GM12878 (cell line): ENCODE measurements at regions not wholly inside any gene's neighbourhood (a gene's known extent, or its start where the extent isn't known, plus 50 kb on each side); places are given as distances from the start of the nearest gene placed in this dataset.

ENCODE experiments used
- ATAC-seq: fragments of 200-7000 bp; cut with Tn5 transposase; 3 replicates; pipeline ENCODE4 v1.9.1; 2020; ENCODE audit warnings: mild to moderate bottlenecking, moderate library complexity
- BruUV-seq: library from RNA; stranded (reverse); fragments of 400-500 nt; replicated peaks from 2 replicates; lab custom pipeline; 2021; lab: Mats Ljungman, UMichigan
- CTCF ChIA-PET: fragments of 300-600 bp; sonication (Branson Sonifier 250); formaldehyde crosslinking; extraction: SDS; loops from one replicate; lab custom pipeline; 2021; ENCODE audit warnings: inconsistent platforms; lab: Yijun Ruan, JAX
- POLR2A ChIA-PET: fragments of 350-600 bp; formaldehyde crosslinking; extraction: SDS; loops from one replicate; lab custom pipeline; 2021; ENCODE audit warnings: inconsistent platforms; lab: Charles Lee
- RAD21 ChIA-PET: fragments of 300-600 bp; sonication (Branson Sonifier 250); formaldehyde crosslinking; loops from one replicate; lab custom pipeline; 2023; ENCODE audit warnings: antibody characterized with exemption; ENCODE audit not compliant: unreplicated experiment; lab: Charles Lee
- SMC1A ChIA-PET: fragments of 300-600 bp; sonication (Branson Sonifier 250); formaldehyde crosslinking; loops from one replicate; lab custom pipeline; 2023; ENCODE audit not compliant: unreplicated experiment, uncharacterized antibody; lab: Charles Lee
- DNase-seq: peaks from one replicate; pipeline ENCODE4 v3.0.0-alpha.2; 2011; ENCODE audit warnings: low read depth, low spot score
- FAIRE-seq: peaks from 3 replicates; lab custom pipeline; 2011; peaks lifted over from hg19 to GRCh38; lab: Jason Lieb, UNC
- H2AFZ ChIP-seq: 2 replicates; pipeline ENCODE4 v1.6.0; 2011; ENCODE audit warnings: low read depth, low read length, control low read depth; ENCODE audit not compliant: control insufficient read depth
- H3K27ac ChIP-seq: 2 replicates; pipeline ENCODE4 v1.5.1; 2011; ENCODE audit warnings: control low read depth; ENCODE audit not compliant: control insufficient read depth, insufficient read depth
- H3K27me3 ChIP-seq, 2 experiments: replicated peaks in 1 of 2; 2 replicates each; pipeline versions ENCODE4 v1.6.0 to v1.6.1; 2011; ENCODE audit warnings: low read length in 1 of 2; ENCODE audit not compliant: control insufficient read depth in 2 of 2, insufficient read depth in 2 of 2
- H3K36me3 ChIP-seq, 2 experiments: 2 replicates each; pipeline ENCODE4 v1.5.1; 2011; ENCODE audit warnings: low read length in 1 of 2; ENCODE audit not compliant: control insufficient read depth in 2 of 2, insufficient read depth in 2 of 2
- H3K4me1 ChIP-seq: 2 replicates; pipeline ENCODE4 v1.6.1; 2011; ENCODE audit warnings: mild to moderate bottlenecking, low read length, moderate library complexity, mixed read lengths; ENCODE audit not compliant: control insufficient read depth, insufficient read depth
- H3K4me2 ChIP-seq: 2 replicates; pipeline ENCODE4 v1.6.0; 2011; ENCODE audit warnings: control low read depth; ENCODE audit not compliant: control insufficient read depth, insufficient read depth
- H3K4me3 ChIP-seq: fragments of 200-600 bp; sonication (generic); 2 replicates; pipeline ENCODE4 v1.5.1; 2016
- H3K79me2 ChIP-seq: 2 replicates; pipeline ENCODE4 v1.6.0; 2011; ENCODE audit warnings: low read length; ENCODE audit not compliant: control insufficient read depth, insufficient read depth
- H3K9ac ChIP-seq: 2 replicates; pipeline ENCODE4 v1.8.0; 2011; ENCODE audit warnings: low read length, control low read depth, mixed read lengths; ENCODE audit not compliant: control insufficient read depth, insufficient read depth
- H3K9me3 ChIP-seq: replicated peaks from 3 replicates; pipeline ENCODE4 v1.5.1; 2011; ENCODE audit warnings: mild to moderate bottlenecking, low read length; ENCODE audit not compliant: control insufficient read depth, insufficient read depth
- H4K20me1 ChIP-seq: 2 replicates; pipeline ENCODE4 v1.6.0; 2011; ENCODE audit not compliant: control insufficient read depth, insufficient read depth
- BCL11A ChIP-seq: IDR thresholded peaks from 2 replicates; pipeline ENCODE4 v1.6.1; 2011; ENCODE audit warnings: low read depth, low read length
- BCL3 ChIP-seq: IDR thresholded peaks from 2 replicates; pipeline ENCODE4 v1.6.1; 2011; ENCODE audit warnings: borderline replicate concordance, low read depth, mild to moderate bottlenecking, moderate library complexity, low read length; ENCODE audit not compliant: insufficient read depth, poor library complexity, severe bottlenecking
- CREM ChIP-seq: IDR thresholded peaks from 2 replicates; pipeline ENCODE4 v1.6.1; 2014; ENCODE audit warnings: antibody characterized with exemption, low read depth
- E4F1 ChIP-seq: fragments of 450-650 bp; IDR thresholded peaks from 2 replicates; pipeline ENCODE4 v1.6.1; 2018; ENCODE audit warnings: borderline replicate concordance, mild to moderate bottlenecking; ENCODE audit not compliant: partially characterized antibody
- POLR2AphosphoS5 ChIP-seq: IDR thresholded peaks from 2 replicates; pipeline ENCODE4 v1.6.1; 2011; ENCODE audit warnings: mild to moderate bottlenecking, low read length, inconsistent platforms
- PRDM15 ChIP-seq: fragments of 450-650 bp; formaldehyde crosslinking; IDR thresholded peaks from 2 replicates; pipeline ENCODE4 v1.4.0; 2020; ENCODE audit warnings: mild to moderate bottlenecking, moderate library complexity
- STAT3 ChIP-seq: IDR thresholded peaks from 2 replicates; pipeline ENCODE4 v1.6.1; 2011; ENCODE audit warnings: low read depth, low read length, improper control_type of control experiment
- YBX1 ChIP-seq: fragments of 450-650 bp; IDR thresholded peaks from 2 replicates; pipeline ENCODE4 v1.6.1; 2016; ENCODE audit warnings: antibody characterized with exemption
- ZBTB4 ChIP-seq: fragments of 450-650 bp; formaldehyde crosslinking; IDR thresholded peaks from 2 replicates; pipeline ENCODE4 v1.4.0; 2022; ENCODE audit warnings: mild to moderate bottlenecking, moderate library complexity
- ZNF274 ChIP-seq: IDR thresholded peaks from one replicate; pipeline ENCODE4 v1.8.0; 2011; ENCODE audit not compliant: insufficient read length, insufficient read depth
- WGBS: methylation state at CpG from one replicate; pipeline ENCODE4 v1.1.6; 2016; ENCODE audit warnings: low lambda C conversion rate; ENCODE audit not compliant: insufficient replicate concordance, insufficient coverage; ENCODE audit errors: missing lambda C conversion rate; 5-methylcytosine and 5-hydroxymethylcytosine counted together
- in situ Hi-C: fragments of 300-500 bp; cut with MboI; formaldehyde crosslinking; loops from 9 replicates; pipeline ENCODE4 v1.14.3; 2018; ENCODE audit warnings: mixed read lengths
- intact Hi-C: fragments of 100-400 bp; cut with micrococcal nuclease; formaldehyde crosslinking; loops from one replicate; pipeline ENCODE4 v1.14.2; 2022; ENCODE audit not compliant: unreplicated experiment

- no peaks in the 10 kb centered on the region for H3K9me3 ChIP-seq
- SMC1A ChIA-PET, result no interaction called here
- in situ Hi-C loops (no loop called here), intact Hi-C loops (no loop called here)
- TF ChIP-seq ZNF274, result no peak
- TF ChIP-seq YBX1, result no peak
- no peak for TF ChIP-seq STAT3
- TF ChIP-seq ZBTB4 (CRISPR knock-in tag), result no peak
- TF ChIP-seq BCL11A, result no peak
- no peak for TF ChIP-seq CREM
- no peak for TF ChIP-seq BCL3
- TF ChIP-seq PRDM15 (CRISPR knock-in tag), result no peak
- TF ChIP-seq E4F1, result no peak
- TF ChIP-seq POLR2AphosphoS5, result no peak
- CTCF ChIA-PET, result no interaction called here
- POLR2A ChIA-PET, result no interaction called here
- H3K9ac ChIP-seq, result no peak overlapping the region
- no peak overlapping the region for H3K27ac ChIP-seq
- H3K4me2 ChIP-seq, result no peak overlapping the region
- no peak for DNase-seq
- no peaks in the 10 kb centered on the region for H3K4me1 ChIP-seq
- BruUV-seq, result no TSS peak
- RAD21 ChIA-PET, result no interaction called here
- no peaks in the 10 kb centered on the region for H3K36me3 ChIP-seq
- no peak for ATAC-seq
- H2AFZ ChIP-seq, result no peak overlapping the region
- H3K4me3 ChIP-seq, result no peak overlapping the region
- H4K20me1 ChIP-seq, result no peaks in the 10 kb centered on the region
- 59% methylated on average over 5 of the region's 5 CpGs for WGBS
- FAIRE-seq, result no peak
- H3K27me3 ChIP-seq, result no peaks in the 10 kb centered on the region
- no peaks in the 10 kb centered on the region for H3K79me2 ChIP-seq
These were observed 83.5 kb upstream of the IRX5 start for GRCh38 chr16:54847207-54847606.
